Heart right ventricle (tissue), 16 donors: ENCODE measurements at regions not wholly inside any gene's neighbourhood (a gene's known extent, or its start where the extent isn't known, plus 50 kb on each side); places are given as distances from the start of the nearest gene placed in this dataset.

ENCODE experiments used
- ATAC-seq, 8 donors: fragments of 200-7000 bp; cut with Tn5 transposase; one replicate each; pipeline ENCODE4 v1.9.1; 2020; ENCODE audit warnings: mild to moderate bottlenecking in 8 of 8, moderate library complexity in 8 of 8, moderate number of reproducible peaks in 1 of 8
- DNase-seq, 2 donors: peaks; one replicate each; pipeline ENCODE4 v3.0.0-alpha.2; 2020
- H3K27ac ChIP-seq, 10 donors: fragments of 200-600 bp; sonication (generic) in 2 of 10; one replicate each; pipeline versions ENCODE4 v1.5.0 to v1.8.0; 2020 to 2022; ENCODE audit warnings: mild to moderate bottlenecking in 3 of 10
- H3K27me3 ChIP-seq, 7 donors: fragments of 200-600 bp; one replicate each; pipeline ENCODE4 v1.8.0; 2021 to 2022; ENCODE audit warnings: mild to moderate bottlenecking in 2 of 7
- H3K36me3 ChIP-seq, 9 donors: fragments of 200-600 bp; sonication (generic) in 1 of 9; one replicate each; pipeline versions ENCODE4 v1.5.0 to v1.8.0; 2020 to 2022; ENCODE audit warnings: mild to moderate bottlenecking in 2 of 9
- H3K4me1 ChIP-seq, 9 donors: fragments of 200-600 bp; sonication (generic) in 1 of 9; one replicate each; pipeline versions ENCODE4 v1.5.0 to v1.8.0; 2020 to 2022; ENCODE audit warnings: mild to moderate bottlenecking in 4 of 9
- H3K4me3 ChIP-seq, 10 donors: fragments of 200-600 bp; sonication (generic) in 2 of 10; one replicate each; pipeline versions ENCODE4 v1.5.0 to v1.8.0; 2020 to 2022; ENCODE audit warnings: mild to moderate bottlenecking in 7 of 10, moderate library complexity in 2 of 10
- H3K9me3 ChIP-seq, 11 donors: fragments of 200-600 bp in 10 of 11; sonication (generic) in 2 of 11; one replicate each; pipeline versions ENCODE4 v1.5.0 to v1.8.0; 2013 to 2022; ENCODE audit warnings: mild to moderate bottlenecking in 2 of 11, control low read depth in 1 of 11, moderate library complexity in 1 of 11
- WGBS, 2 donors: extraction: QIAGEN DNeasy Blood & Tissue Kit; methylation state at CpG; one replicate each; pipeline ENCODE4 v1.1.7; 2013; ENCODE audit warnings: inconsistent platforms in 1 of 2; 5-methylcytosine and 5-hydroxymethylcytosine counted together
- intact Hi-C, 10 donors: fragments of 100-400 bp; cut with DNase I; formaldehyde crosslinking; loops; one replicate each; pipeline versions ENCODE4 v1.11.1 to v1.14.2; 2022
- TF ChIP-seq, protein P1 (sequence below), 9 donors: fragments of 200-600 bp; sonication (generic) in 2 of 9; IDR thresholded peaks; one replicate each; pipeline versions ENCODE4 v1.5.0 to v1.8.0; 2021 to 2022; ENCODE audit warnings: antibody characterized with exemption in 9 of 9, mild to moderate bottlenecking in 5 of 9, moderate library complexity in 1 of 9
- donor health status: Arrhythmogenic right ventricular cardiomyopathy.
- donor health status: ischemic (EF 13 %, LVEDD 7.1; RV severe dilation, severe dysfunction).
- donor health status: healthy with polysubstance abuse.
- donor health status: DM: no; HTN: yes; CAD: no.
- donor health status: DM: no; HTN: no; CAD: no.
- donor health status: ischemic (EF 25% LVEDD 6.9; RV normal size, moderate dysfunction).
- donor health status: ischemic (EF 25% LVEDD 5.7; RV mildly dilated, moderate dysfunction).
- donor health status: healthy.
- donor health status: DM: yes; HTN: yes; CAD: no.
- donor health status: Ischemic cardiomyopathy.
- donor health status: ischemic (EF 35%, LVEDD 5.7; RV mildly dilated, moderate dysfunction).
- donor health status: nonischemic (EF 11% LVEDD 7.7; RV severe dilation, severe dysfunction).
- donor health status: DM: yes; HTN: yes; CAD: no.
- donor health status: PGD.
- donor health status: ischemic (EF 29% LVEDD 5.4; RV normal size, mild dysfunction).
- donor health status: nonischemic (EF 23%, LVEDD 6.1; RV moderate dilation, normal function).

DNA sequence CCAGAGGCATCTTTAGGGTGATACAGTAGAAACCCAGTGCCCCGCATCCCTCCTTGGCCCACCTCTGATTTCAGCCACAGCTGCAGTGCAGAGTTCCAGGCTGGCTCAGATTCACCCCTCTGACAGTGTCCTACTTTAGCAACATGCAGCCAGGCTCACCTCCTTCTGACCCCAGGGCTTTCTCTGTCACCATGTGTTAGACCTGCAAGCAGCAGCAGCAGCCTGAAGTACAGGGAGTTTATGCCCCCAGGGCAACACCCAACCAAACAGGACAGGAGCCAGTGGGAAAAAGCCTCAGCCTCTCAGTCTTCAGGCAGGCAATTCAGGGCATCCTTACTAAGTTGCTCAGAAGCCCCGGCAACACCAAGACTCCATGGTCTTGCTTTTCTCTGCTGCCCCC lies 109.0 kb upstream of the PLXNA4 start:
- H3K9me3 ChIP-seq, result peaks cover 0 to 15% (median 0%) of the 10 kb centered on the region in 11 donors
- intact Hi-C loops, result no loop called here
- no peak overlapping the region for H3K4me3 ChIP-seq
- ATAC-seq (no peak), DNase-seq (no peak)
- peaks cover 0 to 8% (median 0%) of the 10 kb centered on the region in 7 donors for H3K27me3 ChIP-seq
- no peak overlapping the region for H3K27ac ChIP-seq
- no peaks in the 10 kb centered on the region for H3K4me1 ChIP-seq
- 96 to 97% methylated on average over 2 of the region's 2 CpGs for WGBS, 2 donors
- no peaks in the 10 kb centered on the region for H3K36me3 ChIP-seq
- TF ChIP-seq, protein P1, sequence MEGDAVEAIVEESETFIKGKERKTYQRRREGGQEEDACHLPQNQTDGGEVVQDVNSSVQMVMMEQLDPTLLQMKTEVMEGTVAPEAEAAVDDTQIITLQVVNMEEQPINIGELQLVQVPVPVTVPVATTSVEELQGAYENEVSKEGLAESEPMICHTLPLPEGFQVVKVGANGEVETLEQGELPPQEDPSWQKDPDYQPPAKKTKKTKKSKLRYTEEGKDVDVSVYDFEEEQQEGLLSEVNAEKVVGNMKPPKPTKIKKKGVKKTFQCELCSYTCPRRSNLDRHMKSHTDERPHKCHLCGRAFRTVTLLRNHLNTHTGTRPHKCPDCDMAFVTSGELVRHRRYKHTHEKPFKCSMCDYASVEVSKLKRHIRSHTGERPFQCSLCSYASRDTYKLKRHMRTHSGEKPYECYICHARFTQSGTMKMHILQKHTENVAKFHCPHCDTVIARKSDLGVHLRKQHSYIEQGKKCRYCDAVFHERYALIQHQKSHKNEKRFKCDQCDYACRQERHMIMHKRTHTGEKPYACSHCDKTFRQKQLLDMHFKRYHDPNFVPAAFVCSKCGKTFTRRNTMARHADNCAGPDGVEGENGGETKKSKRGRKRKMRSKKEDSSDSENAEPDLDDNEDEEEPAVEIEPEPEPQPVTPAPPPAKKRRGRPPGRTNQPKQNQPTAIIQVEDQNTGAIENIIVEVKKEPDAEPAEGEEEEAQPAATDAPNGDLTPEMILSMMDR (IDR thresholded peaks at IDR 0.05), result no peak

DNA sequence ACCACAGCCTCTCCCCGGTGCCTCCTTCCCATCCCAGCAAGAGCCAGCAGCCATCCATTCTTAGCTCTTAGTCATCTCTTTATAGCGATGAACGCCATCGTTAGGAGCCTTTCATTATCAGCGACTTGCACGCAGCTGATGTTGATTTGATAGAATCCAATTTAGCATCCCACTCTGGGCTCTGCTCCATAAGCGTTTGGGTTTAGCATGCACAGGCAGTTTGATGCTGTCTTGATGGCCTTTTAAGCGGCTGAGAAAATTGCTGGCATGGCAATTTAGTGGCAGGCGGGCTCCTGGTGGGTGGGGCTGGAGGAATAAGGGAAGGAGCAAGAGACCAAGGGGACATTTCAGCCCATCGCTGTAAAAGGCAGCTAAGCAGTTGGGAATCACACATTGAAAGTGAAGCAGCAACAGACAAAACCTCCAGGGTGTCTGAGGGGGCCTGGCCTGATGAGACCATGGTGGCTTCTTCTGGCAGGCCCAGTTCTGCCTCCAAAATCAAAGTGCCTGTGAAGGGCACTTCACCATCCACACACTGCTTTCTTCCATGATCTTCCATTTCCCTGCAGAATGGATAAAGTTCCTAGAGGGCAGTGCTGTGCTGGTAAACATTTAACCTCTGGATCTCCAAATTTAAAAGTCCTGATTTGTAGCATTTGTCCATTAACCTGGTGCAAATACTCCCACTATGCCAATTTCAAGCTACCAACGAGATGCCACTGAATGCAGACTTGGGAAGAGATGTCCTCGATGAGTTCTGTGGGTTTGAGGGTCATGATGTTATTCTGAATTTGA lies 107.8 kb upstream of the PLXNA4 start:
- WGBS, 2 donors, result 84 to 87% methylated on average over 12 of the region's 12 CpGs
- no peak for ATAC-seq
- H3K36me3 ChIP-seq, result no peaks in the 10 kb centered on the region

DNA sequence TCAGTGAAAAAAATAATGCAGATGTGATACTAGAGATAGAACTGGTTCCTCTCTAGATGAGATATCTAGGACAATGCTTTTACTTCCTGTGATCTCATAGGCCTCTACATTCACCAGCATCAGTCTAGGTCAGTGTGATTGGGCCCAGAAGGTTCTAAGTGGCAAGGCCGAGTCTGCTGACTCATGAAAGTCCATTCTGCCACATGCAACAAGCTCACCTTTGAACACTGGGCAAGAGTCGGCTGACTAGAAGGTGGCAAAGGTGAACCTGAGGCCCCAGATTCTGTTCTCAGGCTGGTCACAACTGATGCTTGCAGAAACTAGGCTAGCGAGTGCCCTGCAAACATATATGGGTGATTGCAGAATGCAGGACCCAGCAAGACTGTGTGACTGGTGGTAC lies 105.7 kb upstream of the PLXNA4 start:
- 90 to 92% methylated on average over 3 of the region's 3 CpGs for WGBS, 2 donors
- Histone ChIP-seq H3K9me3 (peaks cover 0 to 15% (median 0%) of the 10 kb centered on the region in 11 donors), H3K27me3 (peaks cover 0 to 8% (median 0%) of the 10 kb centered on the region in 7 donors), H3K4me1 (no peaks in the 10 kb centered on the region), H3K27ac (no peak overlapping the region), H3K36me3 (no peaks in the 10 kb centered on the region), H3K4me3 (no peak overlapping the region)
- TF ChIP-seq, protein P1 (IDR thresholded peaks at IDR 0.05), result no peak
- intact Hi-C loops, result no loop called here
- ATAC-seq (no peak), DNase-seq (no peak)

More for the DNA sequence above, 107.8 kb upstream of the PLXNA4 start:
- H3K4me3 ChIP-seq, result no peak overlapping the region
- peaks cover 0 to 15% (median 0%) of the 10 kb centered on the region in 11 donors for H3K9me3 ChIP-seq
- DNase-seq, result no peak
- intact Hi-C loops, result no loop called here
- peaks cover 0 to 8% (median 0%) of the 10 kb centered on the region in 7 donors for H3K27me3 ChIP-seq
- no peaks in the 10 kb centered on the region for H3K4me1 ChIP-seq
- H3K27ac ChIP-seq, result no peak overlapping the region
- TF ChIP-seq, protein P1 (IDR thresholded peaks at IDR 0.05), result no peak

DNA sequence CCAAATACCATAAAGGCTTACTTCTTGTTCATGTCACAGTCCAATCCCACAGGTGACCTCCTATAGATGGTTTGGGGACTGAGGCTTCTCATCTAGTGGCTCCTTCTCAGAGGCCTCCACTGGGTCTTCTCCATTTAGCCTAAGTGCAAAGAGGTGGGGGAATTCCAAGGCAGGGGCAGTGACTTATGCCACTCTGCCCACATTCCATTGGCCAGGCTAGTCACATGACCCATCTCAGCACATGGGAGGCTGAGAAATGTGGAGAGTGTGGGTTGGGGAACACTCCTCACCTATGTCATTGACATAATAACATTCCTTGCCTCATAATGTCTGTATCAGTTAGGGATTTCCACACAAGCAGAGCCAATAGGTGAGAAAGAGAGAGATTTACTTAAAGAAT lies 104.3 kb upstream of the PLXNA4 start:
- intact Hi-C loops, result no loop called here
- DNase-seq (no peak), ATAC-seq (no peak)
- no peak overlapping the region for H3K4me3 ChIP-seq
- TF ChIP-seq, protein P1 (IDR thresholded peaks at IDR 0.05), result no peak
- H3K4me1 ChIP-seq, result no peaks in the 10 kb centered on the region
- H3K27me3 ChIP-seq, result peaks cover 0 to 8% (median 0%) of the 10 kb centered on the region in 7 donors
- no peak overlapping the region for H3K27ac ChIP-seq
- H3K9me3 ChIP-seq, result peaks cover 0 to 4% (median 0%) of the 10 kb centered on the region in 11 donors
- H3K36me3 ChIP-seq, result no peaks in the 10 kb centered on the region
